T-helper 2 cell (primary cell): ENCODE measurements at regions not wholly inside any gene's neighbourhood (a gene's known extent, or its start where the extent isn't known, plus 50 kb on each side); places are given as distances from the start of the nearest gene placed in this dataset.
"Not testable (repeated sequence)": the region's sequence is repeated elsewhere in the genome, so short reads cannot be mapped to it uniquely, and the experiment has no call there.

ENCODE experiments used
- DNase-seq, 5 experiments: peaks; one replicate each; pipeline versions ENCODE4 v3.0.0 to v3.0.0-alpha.2; 2012 to 2022

DNA sequence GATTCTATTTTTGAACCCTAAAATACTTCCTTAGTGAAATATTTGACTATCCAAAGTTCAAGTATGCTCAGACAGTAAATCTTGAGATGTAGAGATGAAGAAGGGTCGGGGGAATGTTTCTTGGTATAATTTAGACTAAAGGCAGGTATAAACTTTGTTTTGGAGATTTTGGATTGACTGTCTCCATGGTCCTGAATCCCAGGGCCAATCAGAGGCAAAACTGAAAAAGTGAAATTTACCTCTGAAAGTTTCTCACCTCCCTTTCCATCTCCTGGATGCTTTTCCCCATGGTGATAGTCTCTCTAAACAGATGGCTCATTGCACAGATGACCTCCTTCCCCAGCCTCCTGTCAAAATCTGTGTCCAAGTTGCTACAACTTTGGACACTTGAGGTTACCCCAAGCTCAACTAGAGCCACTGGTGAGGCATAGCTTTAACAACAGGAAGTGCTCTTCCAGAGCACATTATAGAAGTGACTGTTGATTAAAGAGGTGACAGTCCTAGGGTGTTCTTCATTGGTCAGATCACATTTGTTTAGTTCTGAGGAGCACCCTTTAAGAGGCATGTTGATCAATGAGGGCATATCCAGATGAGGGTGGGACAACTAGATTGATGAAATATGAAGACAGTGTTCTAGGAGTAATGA, 128.4 kb downstream of the AKAP11 start:
- DNase-seq = peak in 1 of 5 experiments; percentile 63

DNA sequence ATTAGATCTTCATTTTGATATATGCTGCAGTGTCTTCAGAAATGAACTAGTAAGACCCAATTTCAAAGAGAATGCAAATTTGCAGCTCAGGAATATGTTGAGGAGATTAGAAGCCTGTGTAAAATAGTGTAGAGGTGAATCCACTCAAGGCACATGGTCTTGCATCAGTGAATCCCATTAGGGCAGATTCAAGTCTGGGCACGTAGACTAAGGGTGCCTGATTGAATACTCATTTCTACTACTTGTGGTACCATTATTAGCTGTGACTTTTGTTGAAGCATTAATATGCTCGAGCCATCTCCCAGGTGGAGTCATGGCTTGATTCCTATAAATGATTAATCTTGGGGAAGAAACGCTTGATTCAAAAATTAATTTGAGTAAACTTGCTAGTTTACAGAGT, 129.4 kb downstream of the AKAP11 start:
- DNase-seq = no peak

DNA sequence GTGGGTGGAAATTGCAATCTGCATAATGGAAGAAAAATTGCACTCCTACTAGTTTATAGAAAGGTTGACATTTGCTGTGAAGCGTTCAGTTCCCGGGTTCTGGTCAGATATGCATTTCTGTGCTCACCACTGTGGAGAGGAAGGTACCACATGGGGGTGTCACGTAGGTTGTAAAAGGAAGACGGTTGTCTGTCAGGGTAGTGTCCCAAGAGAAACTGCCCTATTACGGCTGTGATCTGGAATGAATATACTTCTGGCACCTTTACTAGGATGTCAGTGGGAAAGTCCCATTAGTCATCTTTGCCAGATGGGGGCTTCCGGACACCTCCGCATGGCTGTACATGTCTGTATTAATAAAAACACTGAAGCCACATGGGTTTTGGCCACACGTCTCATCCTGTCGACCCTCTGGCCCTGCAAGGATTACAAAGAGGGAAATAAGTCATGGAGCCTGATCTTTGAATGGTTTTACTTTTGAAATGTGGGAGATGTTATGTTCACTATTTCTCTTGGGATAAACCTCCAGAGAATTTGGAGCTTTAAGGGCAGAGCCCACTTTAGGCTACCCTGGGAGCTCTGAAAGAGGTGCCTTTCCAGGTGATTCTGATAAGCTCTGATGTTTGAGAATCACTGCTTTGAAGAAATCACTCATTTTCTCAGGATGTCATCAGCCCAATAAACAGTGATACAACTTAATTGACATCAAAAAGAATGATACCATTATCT, 133.9 kb downstream of the AKAP11 start:
- peak in 3 of 5 experiments; percentile 23 to 84 (median 59) for DNase-seq

DNA sequence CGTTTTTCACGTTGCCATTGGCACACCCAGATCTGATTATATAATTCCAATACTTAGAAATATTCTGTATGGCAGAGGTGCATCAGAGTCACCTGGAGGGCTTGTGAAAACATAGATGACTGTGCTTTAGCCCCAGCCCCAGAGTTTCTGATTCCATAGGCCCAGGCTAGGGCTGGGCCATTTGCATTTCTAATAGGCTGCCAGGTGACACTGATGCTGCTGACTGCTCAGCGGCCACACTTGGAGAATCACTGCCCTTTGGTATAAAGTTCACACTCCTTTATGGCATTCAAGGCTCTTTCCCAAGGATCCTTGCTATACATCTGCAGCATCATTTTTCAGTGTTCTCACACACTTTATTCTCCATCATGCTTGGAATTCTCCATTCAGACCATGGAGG, 137.1 kb downstream of the AKAP11 start:
- DNase-seq = no peak

DNA sequence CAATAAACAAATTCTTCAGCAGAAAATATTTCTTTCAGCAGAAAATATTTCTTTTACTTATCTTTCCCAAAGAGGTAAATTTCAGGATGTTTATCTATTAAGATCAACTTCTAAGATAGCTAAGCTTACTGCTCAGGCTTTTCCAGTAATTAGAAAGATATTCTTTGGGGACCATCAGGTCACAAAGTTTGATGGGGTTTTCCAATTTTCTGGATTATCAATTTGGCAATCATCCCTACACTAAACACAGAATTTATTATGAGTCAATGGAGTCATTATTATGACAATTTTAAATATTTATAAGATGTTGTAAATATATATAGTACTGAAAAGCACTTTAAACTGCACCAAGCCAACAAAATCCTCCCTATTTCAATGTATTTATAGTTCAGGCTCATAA, 137.6 kb downstream of the AKAP11 start:
- no peak for DNase-seq

DNA sequence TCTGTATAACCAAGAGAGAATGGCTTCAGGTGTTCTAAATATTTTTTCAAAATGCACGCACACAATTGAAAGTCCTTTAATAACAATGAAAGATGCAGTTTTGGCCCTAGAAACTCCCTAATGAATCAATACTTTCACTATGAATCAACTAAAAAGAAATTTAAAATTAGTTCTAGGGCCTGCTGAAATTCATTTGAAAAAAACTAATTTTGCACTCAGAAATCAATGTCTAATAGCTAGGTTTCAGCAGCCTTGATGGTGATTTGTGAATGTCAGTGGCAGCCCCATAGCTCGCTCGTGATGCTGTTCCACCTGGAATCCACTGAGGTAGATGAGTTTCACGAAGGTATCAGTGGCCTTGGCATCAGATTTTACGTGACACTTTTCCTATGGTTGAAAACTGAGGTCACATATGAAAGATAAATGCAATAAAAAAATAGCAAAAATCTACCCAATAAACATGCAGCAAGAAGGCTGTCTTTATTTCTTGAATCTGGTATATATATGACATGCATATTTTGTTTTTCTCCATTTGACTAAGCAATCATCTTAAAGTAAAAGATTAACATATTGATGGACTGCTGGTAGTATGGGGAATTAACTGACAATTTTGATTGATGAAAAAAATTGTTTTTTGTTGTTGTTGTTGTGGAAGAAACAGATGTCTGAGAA, 141.0 kb downstream of the AKAP11 start:
- peak in 1 of 5 experiments; percentile 46 for DNase-seq

DNA sequence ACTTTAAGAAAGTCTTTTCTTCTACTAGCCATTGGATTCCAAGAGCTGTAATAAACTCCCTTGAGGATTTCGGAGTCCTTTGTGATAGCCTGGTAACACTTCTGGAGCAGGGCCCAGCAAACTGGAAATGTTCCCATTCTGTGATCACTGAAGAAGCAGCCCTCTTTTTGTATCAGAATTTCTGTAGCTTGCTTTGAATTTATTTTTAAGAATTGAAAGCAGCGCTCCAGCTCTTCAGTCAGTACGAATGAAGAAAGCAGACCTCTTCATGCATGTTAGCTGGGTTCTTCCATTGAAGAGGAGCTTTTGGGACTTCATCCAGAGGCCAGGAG, 141.5 kb downstream of the AKAP11 start:
- DNase-seq = no peak

DNA sequence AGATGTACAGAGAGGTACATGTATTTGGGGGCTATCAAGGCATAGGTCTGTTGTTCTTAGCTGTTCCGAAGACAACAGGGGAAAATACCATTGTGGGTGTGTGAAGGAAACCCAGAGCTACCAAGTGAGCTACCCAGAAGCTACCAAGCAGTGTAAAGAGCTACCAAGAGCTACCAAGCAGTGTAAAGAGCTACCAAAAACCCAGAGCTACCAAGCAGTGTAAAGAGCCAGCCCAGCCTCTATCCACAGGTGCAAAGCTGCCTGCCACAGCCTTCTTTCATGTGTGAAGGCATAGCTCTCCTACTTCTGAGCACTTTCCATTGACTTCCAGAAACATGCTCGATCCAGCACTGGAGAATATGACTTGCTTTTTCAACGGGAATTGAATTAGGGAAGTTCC, 145.7 kb downstream of the AKAP11 start:
- peak in 1 of 5 experiments; percentile 28 for DNase-seq

DNA sequence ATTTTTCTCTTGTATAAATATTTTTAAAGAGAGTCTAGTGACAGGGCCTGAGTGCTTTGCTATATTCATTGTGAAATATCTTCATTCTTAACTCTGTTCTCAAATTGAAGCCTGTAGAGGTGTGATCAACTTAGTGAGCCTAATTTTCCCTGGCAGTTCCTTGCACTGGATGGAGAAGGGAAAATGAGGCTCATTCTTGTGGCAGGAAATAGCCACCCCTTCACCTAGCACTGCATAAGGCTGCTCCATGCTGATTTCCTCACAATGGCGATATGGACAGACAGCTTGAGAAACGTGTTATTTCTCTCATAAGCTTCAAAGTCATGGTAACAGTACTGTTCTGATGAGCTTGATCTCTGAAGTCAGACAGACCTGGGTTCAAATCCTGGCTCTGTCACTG, 146.2 kb downstream of the AKAP11 start:
- no peak for DNase-seq

DNA sequence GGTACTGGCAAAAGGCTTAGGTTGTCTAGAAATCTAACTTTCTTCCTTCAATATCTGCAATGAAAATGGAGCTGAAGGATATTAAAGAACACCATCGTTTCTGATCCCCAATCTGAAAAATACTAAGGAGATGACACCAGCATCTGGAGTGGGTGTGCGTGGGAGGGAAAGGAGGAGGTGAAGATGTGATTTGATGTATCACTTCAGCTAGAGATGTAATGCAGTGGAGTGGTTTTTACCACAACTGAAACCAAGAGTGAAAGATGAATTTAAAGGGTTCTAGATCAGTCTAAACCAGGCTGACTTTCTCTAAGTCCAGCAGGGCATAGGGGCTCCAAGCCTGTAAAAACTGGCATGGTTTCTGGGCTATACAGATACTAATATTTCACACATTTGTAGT, 148.4 kb downstream of the AKAP11 start:
- peak in 2 of 5 experiments; percentile 24 to 63 for DNase-seq

DNA sequence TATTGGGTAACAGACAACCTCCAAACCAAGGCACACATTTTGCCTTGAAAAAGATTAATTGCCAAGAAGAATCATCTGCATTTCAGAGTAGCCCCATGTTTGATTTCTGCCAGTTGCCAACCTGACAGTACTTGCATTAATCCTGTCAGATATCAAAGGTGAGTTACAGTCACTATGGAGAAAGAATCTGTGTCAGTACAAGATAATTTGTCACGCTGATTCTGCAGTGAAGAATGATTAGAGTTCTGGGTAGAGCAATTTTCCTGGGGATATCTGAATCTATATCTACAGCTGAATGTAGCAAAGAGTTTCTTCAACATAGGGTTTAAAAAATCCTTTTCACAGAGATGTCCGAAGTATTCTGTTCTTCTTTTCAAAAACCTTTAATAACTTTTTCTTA, 150.7 kb downstream of the AKAP11 start:
- DNase-seq = no peak

DNA sequence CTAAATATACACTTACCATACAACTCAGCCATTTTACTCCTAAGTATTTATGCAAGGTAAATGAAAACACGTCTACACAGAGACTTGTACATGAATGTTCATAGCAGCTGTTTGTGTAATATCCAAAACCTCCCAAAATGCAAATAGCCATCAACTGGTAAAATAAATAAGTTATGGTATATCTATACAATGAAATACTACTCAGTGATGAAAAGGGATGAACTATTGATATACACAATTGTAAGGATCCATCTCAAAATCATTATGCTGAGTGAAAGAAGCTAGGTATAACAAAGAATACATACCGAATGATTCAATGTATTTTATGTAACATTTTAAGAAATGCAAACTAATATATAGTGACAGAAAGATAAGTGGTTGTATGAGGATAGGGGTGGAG, 149.8 kb upstream of the TNFSF11 start:
- no peak for DNase-seq

DNA sequence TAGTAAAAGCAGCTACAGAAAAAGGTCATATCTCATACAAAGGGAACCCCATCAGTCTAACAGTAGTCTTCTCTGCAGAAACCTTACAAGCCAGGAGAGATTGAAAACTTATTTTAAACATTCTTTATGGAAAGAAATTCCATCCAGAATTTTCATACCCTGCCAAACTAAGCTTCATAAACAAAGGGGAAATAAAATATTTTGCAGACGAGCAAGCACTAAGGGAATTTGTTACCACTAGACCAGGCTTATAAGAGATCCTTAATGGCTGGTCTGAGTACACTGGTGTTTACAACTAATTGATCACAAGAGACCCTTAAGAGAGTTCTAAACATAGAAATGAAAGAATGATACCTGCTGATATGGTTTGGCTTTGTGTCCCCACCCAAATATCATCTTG, 128.6 kb upstream of the TNFSF11 start:
- peak in 1 of 5 experiments; percentile 7 for DNase-seq

DNA sequence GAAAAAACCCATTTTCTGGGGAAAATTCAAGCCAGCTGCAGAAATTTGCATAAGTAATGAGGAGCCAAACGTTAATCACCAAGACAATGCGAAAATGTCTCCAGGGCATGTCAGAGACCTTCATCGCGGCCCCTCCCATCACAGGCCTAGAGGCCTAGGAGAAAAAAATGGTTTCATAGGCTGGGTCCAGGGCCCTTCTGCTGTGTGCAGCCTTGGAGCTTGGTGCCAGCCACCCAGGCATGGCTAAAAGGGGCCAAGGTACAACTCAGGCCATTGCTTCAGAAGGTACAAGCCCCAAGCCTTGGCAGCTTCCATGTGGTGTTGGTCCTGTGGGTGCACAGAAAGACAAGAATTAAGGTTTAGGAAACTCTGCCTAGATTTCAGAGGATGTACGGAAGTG, 127.4 kb upstream of the TNFSF11 start:
- DNase-seq = not testable (repeated sequence)

DNA sequence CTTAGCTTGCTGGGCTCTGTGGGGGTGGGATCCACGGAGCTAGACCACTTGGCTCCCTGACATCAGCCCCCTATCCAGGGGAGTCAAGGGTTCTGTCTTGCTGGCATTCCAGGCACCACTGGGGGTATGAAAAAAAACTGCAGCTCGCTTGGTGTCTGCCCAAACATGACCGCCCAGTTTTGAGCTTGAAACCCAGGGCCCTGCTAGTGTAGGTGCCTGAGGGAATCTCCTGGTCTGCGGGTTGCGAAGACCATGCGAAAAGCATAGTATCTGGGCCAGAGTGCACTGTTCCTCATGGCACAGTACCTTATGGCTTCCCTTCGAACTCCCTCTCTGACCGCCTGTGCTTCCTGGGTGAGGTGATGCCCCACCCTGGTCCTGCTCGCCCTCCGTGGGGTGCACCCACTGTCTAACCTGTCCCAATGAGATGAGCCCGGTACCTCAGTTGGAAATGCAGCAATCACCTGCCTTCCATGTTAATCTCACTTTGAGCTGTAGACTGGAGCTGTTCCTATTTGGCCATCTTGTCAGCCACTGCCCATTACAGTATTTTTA, 120.8 kb upstream of the TNFSF11 start:
- no peak for DNase-seq

DNA sequence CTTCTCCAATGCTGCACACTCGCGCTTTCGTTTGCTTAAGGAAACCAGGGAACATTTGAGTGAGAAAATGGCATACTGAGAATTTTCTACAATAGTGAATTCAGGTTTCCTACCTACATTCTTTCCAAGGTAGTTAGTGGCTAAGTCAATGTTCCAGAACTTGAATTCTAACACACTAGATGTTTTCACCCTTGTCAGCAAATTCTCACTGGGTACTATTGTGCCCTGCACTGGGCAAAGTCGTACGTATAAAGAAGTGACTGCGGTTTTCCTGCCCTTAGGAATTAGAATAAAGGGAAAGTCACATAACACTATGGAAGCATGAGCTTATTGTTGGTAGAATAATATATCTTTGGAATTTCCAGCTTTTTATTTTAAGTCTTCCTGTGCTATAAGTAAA, 119.2 kb upstream of the TNFSF11 start:
- DNase-seq = no peak

DNA sequence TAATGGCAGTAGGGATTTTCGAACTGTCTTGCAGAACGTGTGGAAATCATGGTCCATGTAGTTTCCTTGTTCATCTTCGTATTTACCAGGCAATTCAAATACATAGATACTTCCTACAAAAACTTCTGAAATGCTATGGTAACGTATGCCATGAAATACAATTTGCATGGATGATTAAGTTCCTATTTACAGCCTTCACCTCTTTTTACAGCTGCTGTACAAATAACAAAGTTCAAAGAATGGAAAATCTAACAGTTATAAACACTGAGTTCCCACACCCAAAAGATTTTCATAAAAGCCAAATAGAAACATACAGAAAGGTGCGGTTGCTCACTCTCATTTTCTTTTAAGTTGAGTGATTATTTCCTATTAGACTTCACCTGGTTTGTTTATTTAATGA, 115.8 kb upstream of the TNFSF11 start:
- no peak for DNase-seq

DNA sequence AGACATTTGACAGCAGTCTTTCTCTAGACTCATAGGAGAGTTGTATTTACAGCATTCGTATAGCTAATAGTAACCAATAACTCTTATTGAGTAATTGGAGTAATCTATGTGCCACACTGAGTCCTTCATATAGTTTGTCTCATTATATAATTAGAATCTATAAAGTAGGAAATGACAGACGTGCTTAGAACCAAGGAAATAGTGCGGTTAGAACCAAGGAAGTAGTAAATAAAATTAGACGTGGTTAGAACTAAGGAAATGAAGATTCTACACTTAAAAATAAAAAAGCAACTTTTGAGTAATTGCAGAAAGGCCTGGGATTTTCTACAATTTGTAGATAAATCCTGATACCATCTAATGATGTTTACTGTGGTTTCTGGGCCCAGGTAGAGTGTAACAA, 107.8 kb upstream of the TNFSF11 start:
- peak in 1 of 5 experiments; percentile 44 for DNase-seq

DNA sequence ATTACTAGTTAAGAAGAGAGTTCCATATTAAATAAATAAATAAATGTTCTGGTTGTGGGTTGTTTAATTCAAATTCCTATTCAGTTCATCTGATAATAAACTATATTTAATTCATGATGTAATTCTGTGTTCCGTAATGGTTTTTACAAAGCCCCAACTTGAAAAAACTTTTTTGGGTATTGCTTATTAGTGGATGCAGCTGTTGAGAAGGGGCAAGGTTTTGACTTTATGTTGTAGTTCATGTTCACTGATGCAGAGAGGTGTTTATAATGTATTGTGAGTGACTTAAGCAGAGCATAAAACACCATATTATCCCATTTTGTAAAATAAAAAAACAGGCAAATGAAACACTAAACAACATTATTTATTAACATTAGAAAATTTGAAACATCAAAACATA, 107.3 kb upstream of the TNFSF11 start:
- DNase-seq = no peak

DNA sequence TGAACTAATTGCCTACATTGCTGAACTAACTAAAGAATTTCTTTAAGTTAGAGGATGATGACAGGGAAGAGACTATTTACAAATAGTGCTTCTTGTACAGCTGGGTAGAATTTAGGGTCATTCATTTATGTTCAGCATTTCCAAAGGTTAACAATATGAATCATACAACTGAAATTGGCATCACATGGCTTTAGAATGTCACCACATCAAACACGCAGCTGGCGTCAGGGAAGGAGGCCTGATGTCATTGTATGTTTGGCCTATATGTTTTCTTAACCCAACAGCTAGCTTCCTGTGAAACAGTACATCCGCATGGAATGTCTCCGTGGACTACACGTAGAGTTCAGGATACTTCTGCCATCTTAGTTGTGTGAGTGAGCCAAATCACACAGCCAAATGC, 99.0 kb upstream of the TNFSF11 start:
- no peak for DNase-seq

DNA sequence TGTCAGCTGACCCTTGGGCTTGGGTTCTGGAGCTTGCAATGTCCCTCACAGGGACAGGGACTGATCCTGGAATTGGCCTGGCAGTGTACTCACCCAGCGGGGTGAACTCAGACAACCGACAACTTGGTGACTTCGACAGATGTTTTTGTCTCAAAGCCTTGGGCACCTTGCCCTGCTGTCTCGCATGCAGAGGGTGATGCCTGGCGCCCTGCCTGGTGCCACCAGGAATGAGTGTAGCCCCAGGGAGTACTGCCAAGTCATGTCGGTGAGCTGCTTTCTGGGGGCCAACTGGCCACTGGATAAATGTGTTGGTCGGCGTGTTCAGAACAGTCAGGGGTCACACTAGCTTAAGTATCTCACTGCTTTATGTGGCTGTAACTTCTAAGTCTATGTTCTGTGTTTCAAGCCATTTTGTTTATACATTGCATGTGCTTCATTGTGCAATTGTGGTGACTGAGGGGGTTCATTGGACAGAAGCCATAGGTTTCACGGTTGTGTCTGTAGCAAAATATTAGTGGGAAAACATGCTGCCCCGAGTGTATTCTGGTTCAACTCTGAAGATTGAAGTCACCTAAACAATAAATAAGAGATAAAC, 96.3 kb upstream of the TNFSF11 start:
- no peak for DNase-seq

DNA sequence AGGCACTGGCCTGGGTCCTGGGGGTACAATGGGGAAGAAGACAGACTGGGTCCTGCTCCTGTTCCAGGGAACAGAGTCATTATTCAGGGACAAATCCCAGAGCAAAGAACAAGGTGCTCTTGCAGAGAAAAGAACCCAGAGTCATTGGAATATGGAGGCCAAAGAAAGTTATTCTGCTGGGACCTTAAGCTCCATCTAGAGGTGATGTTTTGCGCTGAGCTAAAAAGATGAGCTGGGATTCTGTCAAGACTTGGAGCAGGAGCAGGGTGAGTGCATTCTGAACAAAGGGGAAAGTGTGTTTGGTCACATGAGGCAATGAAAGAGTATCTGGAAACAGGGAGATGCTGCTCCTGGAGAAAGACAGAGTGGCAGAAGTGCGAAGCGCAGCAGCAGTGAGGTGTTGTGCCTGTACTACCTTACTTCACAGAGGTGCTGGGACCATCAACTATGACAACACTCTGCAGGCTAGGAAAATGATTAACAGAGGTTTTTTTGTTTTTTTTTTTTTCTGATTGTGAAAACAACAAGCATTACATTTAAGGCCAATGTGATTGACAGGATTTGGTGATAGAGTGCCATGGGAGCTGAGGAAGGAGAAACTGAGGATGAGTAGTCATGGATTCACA, 95.3 kb upstream of the TNFSF11 start:
- peak in 1 of 5 experiments; percentile 44 for DNase-seq

DNA sequence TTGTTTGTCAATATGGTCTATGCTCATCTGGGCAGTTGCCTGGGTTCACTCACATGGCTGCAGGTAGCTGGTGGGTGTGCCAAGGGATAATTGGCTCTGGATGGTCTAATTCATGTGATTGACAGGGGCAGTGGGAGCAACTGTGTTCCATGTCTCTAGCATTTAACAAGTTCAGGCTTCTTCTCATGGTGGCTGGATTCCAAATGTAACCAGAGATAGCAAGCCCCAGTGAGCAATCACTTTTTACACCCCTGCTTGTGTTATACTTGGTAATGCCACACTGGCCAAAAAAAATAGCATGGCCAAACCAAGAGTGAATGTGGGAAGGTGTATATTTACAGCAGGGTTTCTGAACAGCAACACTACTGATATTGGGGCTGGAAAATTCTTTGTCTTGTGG, 89.6 kb upstream of the TNFSF11 start:
- DNase-seq = no peak
